ENCODE measurements at regions not wholly inside any gene's neighbourhood (a gene's known extent, or its start where the extent isn't known, plus 50 kb on each side); places are given as distances from the start of the nearest gene placed in this dataset.

DNA sequence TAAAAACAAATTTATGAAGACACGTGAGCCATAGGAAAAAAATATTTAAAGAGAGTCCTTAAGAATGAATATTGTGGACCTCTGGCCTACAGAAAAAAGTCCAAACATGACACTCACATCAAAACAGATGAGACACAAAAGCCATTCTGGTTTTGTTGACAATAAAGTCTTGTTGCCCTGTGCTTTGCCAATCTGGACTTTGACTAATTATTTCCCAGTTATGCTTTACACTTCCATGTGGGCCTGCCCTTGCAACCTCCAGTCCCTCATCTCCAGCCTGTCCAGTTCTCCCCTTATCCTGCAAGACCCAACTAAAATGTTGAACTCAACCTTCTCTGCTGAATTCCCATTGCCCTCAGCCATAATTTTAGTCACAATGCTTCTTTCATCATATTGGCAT is 184.5 kb upstream of the SERP2 start:
- TF ChIP-seq ZNF37A (tag by site-specific recombination; IDR thresholded peaks at IDR 0.05), result no peak
- no peak for TF ChIP-seq PRDM6 (tag by site-specific recombination; IDR thresholded peaks at IDR 0.05)
- TF ChIP-seq, protein P1, sequence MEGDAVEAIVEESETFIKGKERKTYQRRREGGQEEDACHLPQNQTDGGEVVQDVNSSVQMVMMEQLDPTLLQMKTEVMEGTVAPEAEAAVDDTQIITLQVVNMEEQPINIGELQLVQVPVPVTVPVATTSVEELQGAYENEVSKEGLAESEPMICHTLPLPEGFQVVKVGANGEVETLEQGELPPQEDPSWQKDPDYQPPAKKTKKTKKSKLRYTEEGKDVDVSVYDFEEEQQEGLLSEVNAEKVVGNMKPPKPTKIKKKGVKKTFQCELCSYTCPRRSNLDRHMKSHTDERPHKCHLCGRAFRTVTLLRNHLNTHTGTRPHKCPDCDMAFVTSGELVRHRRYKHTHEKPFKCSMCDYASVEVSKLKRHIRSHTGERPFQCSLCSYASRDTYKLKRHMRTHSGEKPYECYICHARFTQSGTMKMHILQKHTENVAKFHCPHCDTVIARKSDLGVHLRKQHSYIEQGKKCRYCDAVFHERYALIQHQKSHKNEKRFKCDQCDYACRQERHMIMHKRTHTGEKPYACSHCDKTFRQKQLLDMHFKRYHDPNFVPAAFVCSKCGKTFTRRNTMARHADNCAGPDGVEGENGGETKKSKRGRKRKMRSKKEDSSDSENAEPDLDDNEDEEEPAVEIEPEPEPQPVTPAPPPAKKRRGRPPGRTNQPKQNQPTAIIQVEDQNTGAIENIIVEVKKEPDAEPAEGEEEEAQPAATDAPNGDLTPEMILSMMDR (tag by site-specific recombination; IDR thresholded peaks at IDR 0.05), result no peak
- TF ChIP-seq ZNF660 (tag by site-specific recombination; IDR thresholded peaks at IDR 0.05), result no peak
- no peak for TF ChIP-seq YY1 (tag by site-specific recombination; IDR thresholded peaks at IDR 0.05)
